HG03196 (cell line): ENCODE measurements at regions not wholly inside any gene's neighbourhood (a gene's known extent, or its start where the extent isn't known, plus 50 kb on each side); places are given as distances from the start of the nearest gene placed in this dataset.
"Not testable (repeated sequence)": the region's sequence is repeated elsewhere in the genome, so short reads cannot be mapped to it uniquely, and the experiment has no call there.

Source experiments
- ATAC-seq: cut with Tn5 transposase; IDR thresholded peaks from one replicate; pipeline ENCODE4 v1.9.1; 2021; ENCODE audit not compliant: unreplicated experiment

GRCh38 chr18:1104181-1104881 is 199.7 kb downstream of the ADCYAP1 start:
- no peak for ATAC-seq

GRCh38 chr18:1124495-1124894 is 219.8 kb downstream of the ADCYAP1 start:
- ATAC-seq: no peak

- no peak for ATAC-seq
Observed at GRCh38 chr18:1133541-1133940, 228.9 kb downstream of the ADCYAP1 start.

GRCh38 chr18:1147730-1148129 is 243.1 kb downstream of the ADCYAP1 start:
- no peak for ATAC-seq

GRCh38 chr18:1149709-1150108 is 245.0 kb downstream of the ADCYAP1 start:
- no peak for ATAC-seq

GRCh38 chr18:1150344-1150743 is 245.7 kb downstream of the ADCYAP1 start:
- no peak for ATAC-seq

- ATAC-seq: not testable (repeated sequence)
Observed at GRCh38 chr18:1152958-1153357, 248.3 kb downstream of the ADCYAP1 start.

GRCh38 chr18:1173593-1173992 is 268.9 kb downstream of the ADCYAP1 start:
- no peak for ATAC-seq

- ATAC-seq: no peak
Observed at GRCh38 chr18:1177232-1177631, 272.6 kb downstream of the ADCYAP1 start.

- no peak for ATAC-seq
Observed at GRCh38 chr18:1191341-1191740, 286.7 kb downstream of the ADCYAP1 start.

GRCh38 chr18:1213126-1213525 is 308.5 kb downstream of the ADCYAP1 start:
- ATAC-seq: no peak

- ATAC-seq: no peak
Observed at GRCh38 chr18:1222880-1223279, 318.2 kb downstream of the ADCYAP1 start.

- ATAC-seq: no peak
Observed at GRCh38 chr18:1227025-1227424, 322.4 kb downstream of the ADCYAP1 start.

- ATAC-seq: no peak
Observed at GRCh38 chr18:1229634-1230033, 325.0 kb downstream of the ADCYAP1 start.

- no peak for ATAC-seq
Observed at GRCh38 chr18:1232867-1233266, 328.2 kb downstream of the ADCYAP1 start.

GRCh38 chr18:1240701-1241100 is 336.0 kb downstream of the ADCYAP1 start:
- no peak for ATAC-seq

- ATAC-seq: no peak
Observed at GRCh38 chr18:1244397-1245122, 339.9 kb downstream of the ADCYAP1 start.

- no peak for ATAC-seq
Observed at GRCh38 chr18:1246827-1247226, 342.2 kb downstream of the ADCYAP1 start.

GRCh38 chr18:1252534-1252933 is 347.9 kb downstream of the ADCYAP1 start:
- no peak for ATAC-seq

GRCh38 chr18:1252936-1253335 is 348.3 kb downstream of the ADCYAP1 start:
- no peak for ATAC-seq

- ATAC-seq: no peak
Observed at GRCh38 chr18:1253827-1254226, 349.2 kb downstream of the ADCYAP1 start.

- ATAC-seq: no peak
Observed at GRCh38 chr18:1261054-1261453, 356.4 kb downstream of the ADCYAP1 start.

GRCh38 chr18:1267021-1267420 is 362.4 kb downstream of the ADCYAP1 start:
- ATAC-seq: no peak
